ENCODE measurements at regions not wholly inside any gene's neighbourhood (a gene's known extent, or its start where the extent isn't known, plus 50 kb on each side); places are given as distances from the start of the nearest gene placed in this dataset.

DNA sequence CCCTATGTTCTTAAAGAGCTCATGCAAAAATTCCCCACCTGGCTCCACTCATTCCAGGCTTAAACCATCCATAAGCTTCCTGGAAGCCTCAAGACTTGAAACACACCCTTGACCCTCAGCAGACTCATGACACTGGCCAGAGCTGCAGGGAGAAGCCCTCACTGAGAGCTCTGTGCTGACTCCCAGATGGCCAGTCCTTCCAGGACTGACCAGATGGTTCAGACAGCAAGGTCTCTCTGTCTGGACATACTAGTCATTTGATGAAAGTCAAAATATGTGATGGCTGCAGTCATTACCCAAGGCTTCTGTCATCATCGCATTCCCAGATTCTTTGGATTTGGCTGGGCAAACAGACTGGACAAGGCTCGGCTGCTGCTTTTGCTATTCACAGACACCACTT lies 397.4 kb downstream of the FOXO1 start:
- Histone ChIP-seq H3K4me1 (ENCODE audit: control insufficient read depth, extremely low read depth, insufficient read depth, low read length) (peaks cover 6% of the 10 kb centered on the region), H4K20me1 (ENCODE audit: control insufficient read depth, extremely low read depth, insufficient read depth, low read length) (no peaks in the 10 kb centered on the region), H3K4me3 (replicated peaks in 1 of 4; ENCODE audit: control extremely low read depth in 1 of 4, insufficient read depth in 1 of 4, low read depth in 3 of 4, low read length in 4 of 4) (no peak overlapping the region), H3K9ac (ENCODE audit: insufficient read depth, low read length) (no peak overlapping the region), H2AFZ (ENCODE audit: low read length) (no peak overlapping the region), H3K27ac (ENCODE audit: insufficient read depth, low read length) (no peak overlapping the region), H3K4me2 (ENCODE audit: extremely low read depth, insufficient read depth, low read length) (no peak overlapping the region), H3K9me3 (ENCODE audit: control insufficient read depth, insufficient read depth, low read depth, low read length) (no peaks in the 10 kb centered on the region), H3K79me2 (ENCODE audit: control insufficient read depth, insufficient read depth, low read length) (no peaks in the 10 kb centered on the region), H3K36me3 (ENCODE audit: control insufficient read depth, insufficient read depth, low read length) (no peaks in the 10 kb centered on the region), H3K27me3 (ENCODE audit: control insufficient read depth, insufficient read depth, low read length) (no peaks in the 10 kb centered on the region)
- no peak for TF ChIP-seq EZH2 (IDR thresholded peaks at IDR 0.05; ENCODE audit: low read length, missing control alignments)
- TF ChIP-seq, protein P1, sequence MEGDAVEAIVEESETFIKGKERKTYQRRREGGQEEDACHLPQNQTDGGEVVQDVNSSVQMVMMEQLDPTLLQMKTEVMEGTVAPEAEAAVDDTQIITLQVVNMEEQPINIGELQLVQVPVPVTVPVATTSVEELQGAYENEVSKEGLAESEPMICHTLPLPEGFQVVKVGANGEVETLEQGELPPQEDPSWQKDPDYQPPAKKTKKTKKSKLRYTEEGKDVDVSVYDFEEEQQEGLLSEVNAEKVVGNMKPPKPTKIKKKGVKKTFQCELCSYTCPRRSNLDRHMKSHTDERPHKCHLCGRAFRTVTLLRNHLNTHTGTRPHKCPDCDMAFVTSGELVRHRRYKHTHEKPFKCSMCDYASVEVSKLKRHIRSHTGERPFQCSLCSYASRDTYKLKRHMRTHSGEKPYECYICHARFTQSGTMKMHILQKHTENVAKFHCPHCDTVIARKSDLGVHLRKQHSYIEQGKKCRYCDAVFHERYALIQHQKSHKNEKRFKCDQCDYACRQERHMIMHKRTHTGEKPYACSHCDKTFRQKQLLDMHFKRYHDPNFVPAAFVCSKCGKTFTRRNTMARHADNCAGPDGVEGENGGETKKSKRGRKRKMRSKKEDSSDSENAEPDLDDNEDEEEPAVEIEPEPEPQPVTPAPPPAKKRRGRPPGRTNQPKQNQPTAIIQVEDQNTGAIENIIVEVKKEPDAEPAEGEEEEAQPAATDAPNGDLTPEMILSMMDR (conservative IDR thresholded peaks at IDR 0.05 in 1 of 2, IDR thresholded peaks at IDR 0.05 in 1 of 2; ENCODE audit: low read depth in 1 of 2, low read length in 2 of 2) = no peak
- peak; percentile 12 to 17 for DNase-seq (ENCODE audit: low read depth in 2 of 2)

DNA sequence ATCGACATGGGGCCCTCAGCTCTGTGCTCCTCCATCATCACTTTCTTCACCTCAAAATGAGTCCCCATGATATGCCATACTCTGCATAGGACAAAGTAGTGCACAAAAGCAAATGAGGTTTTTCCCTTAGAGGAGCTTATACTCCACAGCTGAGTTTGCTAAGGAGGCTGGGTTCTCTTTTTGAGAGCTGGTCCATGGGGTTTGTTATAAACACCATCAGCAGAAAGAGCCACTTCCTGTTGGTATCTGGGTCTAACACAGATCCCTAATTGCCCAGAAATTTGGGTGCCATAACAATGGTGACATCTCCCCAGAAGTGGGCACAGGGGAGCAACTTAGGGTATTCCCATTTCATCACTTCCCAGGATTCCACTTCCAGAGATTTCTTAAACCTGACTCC lies 395.7 kb downstream of the FOXO1 start:
- no peak overlapping the region for H3K9ac ChIP-seq (ENCODE audit: insufficient read depth, low read length)
- no peaks in the 10 kb centered on the region for H3K9me3 ChIP-seq (ENCODE audit: control insufficient read depth, insufficient read depth, low read depth, low read length)
- H4K20me1 ChIP-seq (ENCODE audit: control insufficient read depth, extremely low read depth, insufficient read depth, low read length) = no peaks in the 10 kb centered on the region
- no peak for DNase-seq (ENCODE audit: low read depth in 2 of 2)
- no peaks in the 10 kb centered on the region for H3K27me3 ChIP-seq (ENCODE audit: control insufficient read depth, insufficient read depth, low read length)
- H3K4me3 ChIP-seq (replicated peaks in 1 of 4; ENCODE audit: control extremely low read depth in 1 of 4, insufficient read depth in 1 of 4, low read depth in 3 of 4, low read length in 4 of 4) = no peak overlapping the region
- TF ChIP-seq, protein P1 (conservative IDR thresholded peaks at IDR 0.05 in 1 of 2, IDR thresholded peaks at IDR 0.05 in 1 of 2; ENCODE audit: low read depth in 1 of 2, low read length in 2 of 2) = no peak
- TF ChIP-seq EZH2 (IDR thresholded peaks at IDR 0.05; ENCODE audit: low read length, missing control alignments) = no peak
- no peaks in the 10 kb centered on the region for H3K79me2 ChIP-seq (ENCODE audit: control insufficient read depth, insufficient read depth, low read length)
- H3K4me2 ChIP-seq (ENCODE audit: extremely low read depth, insufficient read depth, low read length) = no peak overlapping the region
- no peak overlapping the region for H3K27ac ChIP-seq (ENCODE audit: insufficient read depth, low read length)
- H3K36me3 ChIP-seq (ENCODE audit: control insufficient read depth, insufficient read depth, low read length) = no peaks in the 10 kb centered on the region
- peaks cover 6% of the 10 kb centered on the region for H3K4me1 ChIP-seq (ENCODE audit: control insufficient read depth, extremely low read depth, insufficient read depth, low read length)
- H2AFZ ChIP-seq (ENCODE audit: low read length) = no peak overlapping the region

DNA sequence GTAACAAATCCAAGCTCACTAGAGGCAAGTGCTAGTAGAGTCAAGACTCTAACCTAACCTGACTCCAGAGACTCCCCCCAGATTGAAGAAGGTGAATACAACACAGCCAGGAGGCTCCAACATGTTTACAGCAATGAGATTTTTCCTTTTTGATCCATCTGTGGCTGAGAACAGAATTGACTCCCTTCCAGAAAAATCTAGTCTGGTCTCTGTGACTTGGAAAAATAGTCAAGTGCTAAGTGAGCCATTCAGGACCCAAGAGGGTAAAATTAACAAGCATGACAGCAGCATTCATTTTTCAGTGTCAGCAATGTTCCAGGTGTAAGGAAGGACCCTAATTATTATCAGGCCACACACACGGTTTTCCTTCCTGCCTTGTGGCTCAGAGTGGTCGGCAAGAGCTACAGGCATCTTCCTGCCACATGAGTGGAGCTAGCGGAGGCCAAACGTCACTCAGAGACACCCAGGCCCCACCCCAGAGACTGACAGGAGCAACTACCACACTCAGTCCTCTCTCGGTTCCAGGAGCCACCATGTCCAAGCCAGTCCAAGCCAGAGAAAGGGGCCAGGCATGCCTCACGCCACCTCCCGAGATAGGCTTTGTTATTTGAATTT lies 395.1 kb downstream of the FOXO1 start:
- Histone ChIP-seq H4K20me1 (ENCODE audit: control insufficient read depth, extremely low read depth, insufficient read depth, low read length) (no peaks in the 10 kb centered on the region), H2AFZ (ENCODE audit: low read length) (no peak overlapping the region), H3K27me3 (ENCODE audit: control insufficient read depth, insufficient read depth, low read length) (no peaks in the 10 kb centered on the region), H3K79me2 (ENCODE audit: control insufficient read depth, insufficient read depth, low read length) (no peaks in the 10 kb centered on the region), H3K9ac (ENCODE audit: insufficient read depth, low read length) (no peak overlapping the region), H3K36me3 (ENCODE audit: control insufficient read depth, insufficient read depth, low read length) (no peaks in the 10 kb centered on the region), H3K4me1 (ENCODE audit: control insufficient read depth, extremely low read depth, insufficient read depth, low read length) (peaks cover 6% of the 10 kb centered on the region), H3K9me3 (ENCODE audit: control insufficient read depth, insufficient read depth, low read depth, low read length) (no peaks in the 10 kb centered on the region), H3K4me2 (ENCODE audit: extremely low read depth, insufficient read depth, low read length) (peak overlapping the region; percentile 23), H3K27ac (ENCODE audit: insufficient read depth, low read length) (no peak overlapping the region), H3K4me3 (replicated peaks in 1 of 4; ENCODE audit: control extremely low read depth in 1 of 4, insufficient read depth in 1 of 4, low read depth in 3 of 4, low read length in 4 of 4) (no peak overlapping the region)
- DNase-seq (ENCODE audit: low read depth in 2 of 2) = no peak
- TF ChIP-seq EZH2 (IDR thresholded peaks at IDR 0.05; ENCODE audit: low read length, missing control alignments) = no peak
- TF ChIP-seq, protein P1 (conservative IDR thresholded peaks at IDR 0.05 in 1 of 2, IDR thresholded peaks at IDR 0.05 in 1 of 2; ENCODE audit: low read depth in 1 of 2, low read length in 2 of 2) = no peak

Data from fibroblast of lung (primary cell).